ENCODE measurements at regions not wholly inside any gene's neighbourhood (a gene's known extent, or its start where the extent isn't known, plus 50 kb on each side); places are given as distances from the start of the nearest gene placed in this dataset.

DNA sequence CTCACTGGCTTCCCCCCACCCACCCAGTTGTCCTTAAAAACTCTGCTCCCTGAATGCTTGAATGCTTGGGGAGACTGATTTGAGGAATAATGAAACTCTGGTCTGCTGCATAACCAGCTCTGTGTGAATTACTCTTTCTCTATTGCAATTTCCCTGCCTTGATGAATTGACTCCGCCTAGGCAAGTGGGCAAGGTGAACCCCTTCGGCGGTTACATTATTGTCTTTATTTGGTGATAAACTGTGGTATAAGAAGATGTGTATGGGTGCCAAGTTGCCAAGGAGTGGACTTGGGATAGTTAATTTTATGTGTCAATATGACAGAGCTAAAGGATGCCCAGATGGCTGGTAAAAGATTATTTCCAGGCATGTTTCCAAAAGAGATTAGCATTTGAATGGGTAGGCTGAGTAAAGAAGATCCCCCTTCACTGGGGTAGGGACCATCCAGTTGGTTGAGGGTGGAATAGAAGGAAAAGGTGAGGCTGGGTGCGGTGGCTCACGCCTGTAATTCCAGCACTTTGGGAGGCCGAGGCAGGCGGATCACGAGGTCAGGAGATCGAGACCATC, 98.5 kb upstream of the HAAO start:
- H3K36me3 ChIP-seq (ENCODE audit: control insufficient read depth, insufficient read depth, low read length): no peaks in the 10 kb centered on the region
- no peaks in the 10 kb centered on the region for H3K27me3 ChIP-seq (ENCODE audit: control insufficient read depth, insufficient read depth, low read length)
- H3K9me3 ChIP-seq (ENCODE audit: control insufficient read depth, low read length): no peaks in the 10 kb centered on the region
- no peak overlapping the region for H3K4me3 ChIP-seq (ENCODE audit: low read depth, low read length)
- H2AFZ ChIP-seq: no peak overlapping the region
- H3K9ac ChIP-seq: no peak overlapping the region
- TF ChIP-seq, protein P1, sequence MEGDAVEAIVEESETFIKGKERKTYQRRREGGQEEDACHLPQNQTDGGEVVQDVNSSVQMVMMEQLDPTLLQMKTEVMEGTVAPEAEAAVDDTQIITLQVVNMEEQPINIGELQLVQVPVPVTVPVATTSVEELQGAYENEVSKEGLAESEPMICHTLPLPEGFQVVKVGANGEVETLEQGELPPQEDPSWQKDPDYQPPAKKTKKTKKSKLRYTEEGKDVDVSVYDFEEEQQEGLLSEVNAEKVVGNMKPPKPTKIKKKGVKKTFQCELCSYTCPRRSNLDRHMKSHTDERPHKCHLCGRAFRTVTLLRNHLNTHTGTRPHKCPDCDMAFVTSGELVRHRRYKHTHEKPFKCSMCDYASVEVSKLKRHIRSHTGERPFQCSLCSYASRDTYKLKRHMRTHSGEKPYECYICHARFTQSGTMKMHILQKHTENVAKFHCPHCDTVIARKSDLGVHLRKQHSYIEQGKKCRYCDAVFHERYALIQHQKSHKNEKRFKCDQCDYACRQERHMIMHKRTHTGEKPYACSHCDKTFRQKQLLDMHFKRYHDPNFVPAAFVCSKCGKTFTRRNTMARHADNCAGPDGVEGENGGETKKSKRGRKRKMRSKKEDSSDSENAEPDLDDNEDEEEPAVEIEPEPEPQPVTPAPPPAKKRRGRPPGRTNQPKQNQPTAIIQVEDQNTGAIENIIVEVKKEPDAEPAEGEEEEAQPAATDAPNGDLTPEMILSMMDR (IDR thresholded peaks at IDR 0.05): no peak
- no peaks in the 10 kb centered on the region for H3K79me2 ChIP-seq
- no peak overlapping the region for H3K27ac ChIP-seq
- H3K4me2 ChIP-seq (ENCODE audit: low read length): no peak overlapping the region
- H3K4me1 ChIP-seq: no peaks in the 10 kb centered on the region

GRCh38 chr2:42888321-42889245, 96.2 kb upstream of the HAAO start:
- Histone ChIP-seq H3K27ac (no peak overlapping the region), H2AFZ (no peak overlapping the region), H3K9ac (no peak overlapping the region), H3K27me3 (ENCODE audit: control insufficient read depth, insufficient read depth, low read length) (no peaks in the 10 kb centered on the region), H3K36me3 (ENCODE audit: control insufficient read depth, insufficient read depth, low read length) (no peaks in the 10 kb centered on the region), H3K4me1 (no peaks in the 10 kb centered on the region), H3K79me2 (no peaks in the 10 kb centered on the region), H3K9me3 (ENCODE audit: control insufficient read depth, low read length) (no peaks in the 10 kb centered on the region), H3K4me3 (ENCODE audit: low read depth, low read length) (no peak overlapping the region), H3K4me2 (ENCODE audit: low read length) (no peak overlapping the region)
- TF ChIP-seq, protein P1 (IDR thresholded peaks at IDR 0.05): no peak

GRCh38 chr2:42886921-42887320, 94.5 kb upstream of the HAAO start:
- no peaks in the 10 kb centered on the region for H3K79me2 ChIP-seq
- H3K9me3 ChIP-seq (ENCODE audit: control insufficient read depth, low read length): no peaks in the 10 kb centered on the region
- H3K27me3 ChIP-seq (ENCODE audit: control insufficient read depth, insufficient read depth, low read length): no peaks in the 10 kb centered on the region
- H3K4me3 ChIP-seq (ENCODE audit: low read depth, low read length): no peak overlapping the region
- H2AFZ ChIP-seq: no peak overlapping the region
- no peaks in the 10 kb centered on the region for H3K4me1 ChIP-seq
- no peak overlapping the region for H3K4me2 ChIP-seq (ENCODE audit: low read length)
- TF ChIP-seq, protein P1 (IDR thresholded peaks at IDR 0.05): no peak
- no peaks in the 10 kb centered on the region for H3K36me3 ChIP-seq (ENCODE audit: control insufficient read depth, insufficient read depth, low read length)
- H3K27ac ChIP-seq: no peak overlapping the region
- no peak overlapping the region for H3K9ac ChIP-seq

DNA sequence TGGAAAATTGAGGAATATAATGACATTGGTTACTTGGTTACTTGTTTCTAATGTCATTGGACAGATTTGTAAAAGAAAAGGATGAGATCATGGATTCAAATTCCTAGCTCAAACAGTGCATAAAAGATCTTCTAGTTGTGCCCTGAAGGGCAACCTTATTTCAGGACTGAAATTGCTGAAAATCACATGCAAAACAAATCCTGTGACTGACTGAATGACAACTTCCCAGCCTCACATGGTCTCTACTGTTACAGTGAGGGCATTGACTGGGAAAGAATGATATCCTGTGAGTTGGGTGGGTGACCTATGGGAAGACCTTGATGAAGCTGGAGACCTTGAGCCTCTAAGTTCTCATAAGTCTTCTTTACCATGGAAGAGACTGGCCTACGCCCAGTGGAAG, 90.4 kb upstream of the HAAO start:
- Histone ChIP-seq H3K27me3 (ENCODE audit: control insufficient read depth, insufficient read depth, low read length) (no peaks in the 10 kb centered on the region), H3K9me3 (ENCODE audit: control insufficient read depth, low read length) (no peaks in the 10 kb centered on the region), H2AFZ (no peak overlapping the region), H3K36me3 (ENCODE audit: control insufficient read depth, insufficient read depth, low read length) (no peaks in the 10 kb centered on the region), H3K27ac (no peak overlapping the region), H3K4me1 (no peaks in the 10 kb centered on the region), H3K4me2 (ENCODE audit: low read length) (no peak overlapping the region), H3K79me2 (no peaks in the 10 kb centered on the region), H3K9ac (no peak overlapping the region), H3K4me3 (ENCODE audit: low read depth, low read length) (no peak overlapping the region)
- TF ChIP-seq, protein P1 (IDR thresholded peaks at IDR 0.05): no peak

Measured in parathyroid adenoma (tissue), 2 donors.